Neuronal stem cell (in vitro differentiated cells): ENCODE measurements at regions not wholly inside any gene's neighbourhood (a gene's known extent, or its start where the extent isn't known, plus 50 kb on each side); places are given as distances from the start of the nearest gene placed in this dataset.

Experiments used
- DNase-seq: peaks from one replicate; pipeline ENCODE4 v3.0.0-alpha.2; 2013; ENCODE audit warnings: low spot score
- H2AFZ ChIP-seq: one replicate; pipeline ENCODE4 v1.6.1; 2013; ENCODE audit warnings: mild to moderate bottlenecking, low read length, inconsistent platforms
- H2AK5ac ChIP-seq: 2 replicates; pipeline ENCODE4 v1.6.1; 2013; ENCODE audit warnings: low read depth, mild to moderate bottlenecking, inconsistent platforms, low read length, moderate library complexity, mixed read lengths
- H2BK120ac ChIP-seq: 2 replicates; pipeline ENCODE4 v1.6.1; 2013; ENCODE audit warnings: low read depth, mild to moderate bottlenecking, inconsistent platforms, low read length, moderate library complexity, mixed read lengths
- H2BK12ac ChIP-seq: one replicate; pipeline ENCODE4 v1.6.1; 2013; ENCODE audit warnings: low read length, inconsistent platforms
- H2BK15ac ChIP-seq: 2 replicates; pipeline ENCODE4 v1.6.1; 2013; ENCODE audit warnings: mild to moderate bottlenecking, low read length, inconsistent platforms, mixed read lengths
- H2BK5ac ChIP-seq: one replicate; pipeline ENCODE4 v1.6.1; 2013; ENCODE audit warnings: inconsistent platforms, mild to moderate bottlenecking, low read length, moderate library complexity
- H3K14ac ChIP-seq: one replicate; pipeline ENCODE4 v1.6.1; 2013; ENCODE audit warnings: low read length, inconsistent platforms
- H3K18ac ChIP-seq: 2 replicates; pipeline ENCODE4 v1.6.1; 2013; ENCODE audit warnings: low read length, inconsistent platforms
- H3K23ac ChIP-seq: 2 replicates; pipeline ENCODE4 v1.6.1; 2013; ENCODE audit warnings: low read depth, mild to moderate bottlenecking, mixed read lengths, low read length, inconsistent platforms; ENCODE audit not compliant: poor library complexity
- H3K27ac ChIP-seq: replicated peaks from 3 replicates; pipeline ENCODE4 v1.5.1; 2013; ENCODE audit warnings: low read length, inconsistent platforms
- H3K27me3 ChIP-seq, 3 experiments: 2 replicates each; pipeline ENCODE4 v1.6.1; 2013; ENCODE audit warnings: low read length in 3 of 3, mild to moderate bottlenecking in 2 of 3, inconsistent platforms in 1 of 3, low read depth in 1 of 3, mixed read lengths in 1 of 3, moderate library complexity in 1 of 3; ENCODE audit not compliant: control insufficient read depth in 3 of 3, insufficient read depth in 3 of 3
- H3K36me3 ChIP-seq, 2 donors: replicated peaks in 1 of 2; 2 replicates each; pipeline ENCODE4 v1.6.1; 2013; ENCODE audit warnings: low read length in 2 of 2; ENCODE audit not compliant: control insufficient read depth in 2 of 2, insufficient read depth in 2 of 2
- H3K4ac ChIP-seq: 2 replicates; pipeline ENCODE4 v1.6.1; 2013; ENCODE audit warnings: inconsistent platforms, mild to moderate bottlenecking, low read length, moderate library complexity
- H3K4me1 ChIP-seq, 2 donors: 1 replicate in 1 of 2; 2 replicates in 1 of 2; pipeline ENCODE4 v1.6.1; 2013; ENCODE audit warnings: low read length in 2 of 2, low read depth in 1 of 2; ENCODE audit not compliant: control insufficient read depth in 2 of 2, insufficient read depth in 1 of 2
- H3K4me2 ChIP-seq: one replicate; pipeline ENCODE4 v1.6.1; 2013; ENCODE audit warnings: mild to moderate bottlenecking, low read length, inconsistent platforms; ENCODE audit not compliant: insufficient read depth, poor library complexity, severe bottlenecking
- H3K4me3 ChIP-seq, 2 donors: 2 replicates each; pipeline ENCODE4 v1.5.1; 2013; ENCODE audit warnings: low read length in 2 of 2, mild to moderate bottlenecking in 2 of 2, inconsistent platforms in 1 of 2, moderate library complexity in 1 of 2
- H3K79me1 ChIP-seq: one replicate; pipeline ENCODE4 v1.6.1; 2013; ENCODE audit warnings: low read depth, mild to moderate bottlenecking, inconsistent platforms, low read length, moderate library complexity
- H3K9ac ChIP-seq: one replicate; pipeline ENCODE4 v1.6.1; 2013; ENCODE audit warnings: mild to moderate bottlenecking, low read depth, low read length, inconsistent platforms; ENCODE audit not compliant: poor library complexity
- H3K9me3 ChIP-seq, 2 donors: replicated peaks in 1 of 2; 2 replicates each; pipeline versions ENCODE3 to v1.6.1; 2013; ENCODE audit warnings: low read length in 2 of 2, mild to moderate bottlenecking in 2 of 2, inconsistent platforms in 1 of 2, low read depth in 1 of 2, mixed read lengths in 1 of 2, moderate library complexity in 1 of 2; ENCODE audit not compliant: control insufficient read depth in 2 of 2, insufficient read depth in 1 of 2
- H4K8ac ChIP-seq: one replicate; pipeline ENCODE4 v1.6.1; 2013; ENCODE audit warnings: low read depth, mild to moderate bottlenecking, inconsistent platforms, low read length, moderate library complexity
- H4K91ac ChIP-seq: one replicate; pipeline ENCODE4 v1.6.1; 2013; ENCODE audit warnings: low read length, low read depth, mild to moderate bottlenecking, inconsistent platforms; ENCODE audit not compliant: poor library complexity
- WGBS, 2 donors: extraction: QIAGEN DNeasy Blood & Tissue Kit; methylation state at CpG; one replicate each; pipeline ENCODE4 v1.1.7; 2013; ENCODE audit warnings: missing lambda C conversion rate in 2 of 2, mixed read lengths in 1 of 2; ENCODE audit not compliant: insufficient read length in 2 of 2, insufficient replicate concordance in 1 of 2; ENCODE audit errors: extremely low coverage in 2 of 2; 5-methylcytosine and 5-hydroxymethylcytosine counted together

- Histone ChIP-seq H2BK12ac (no peak overlapping the region), H2BK15ac (no peak overlapping the region), H3K9ac (no peak overlapping the region), H3K27me3 (no peaks in the 10 kb centered on the region), H2AK5ac (no peak overlapping the region), H2BK5ac (no peak overlapping the region), H2AFZ (no peak overlapping the region), H3K4me3 (no peak overlapping the region), H3K4me1 (no peaks in the 10 kb centered on the region), H3K27ac (no peak overlapping the region), H3K36me3 (no peaks in the 10 kb centered on the region), H3K18ac (no peak overlapping the region), H3K9me3 (no peaks in the 10 kb centered on the region), H4K91ac (no peak overlapping the region), H3K79me1 (no peaks in the 10 kb centered on the region), H3K23ac (no peak overlapping the region), H3K4me2 (no peak overlapping the region), H2BK120ac (no peak overlapping the region), H4K8ac (no peak overlapping the region), H3K4ac (no peak overlapping the region), H3K14ac (no peak overlapping the region)
- DNase-seq: no peak
- WGBS, 2 donors: no CpG with 5 or more reads among the region's 3 CpGs
These were observed 60.9 kb upstream of the RGS2 start for GRCh38 chr1:192747943-192748342.

GRCh38 chr1:192749349-192749748 is 59.5 kb upstream of the RGS2 start:
- Histone ChIP-seq H2BK120ac (no peak overlapping the region), H3K27me3 (no peaks in the 10 kb centered on the region), H3K4me2 (no peak overlapping the region), H2AK5ac (no peak overlapping the region), H3K4me1 (no peaks in the 10 kb centered on the region), H2BK15ac (no peak overlapping the region), H3K9me3 (no peaks in the 10 kb centered on the region), H3K14ac (no peak overlapping the region), H4K8ac (no peak overlapping the region), H3K36me3 (no peaks in the 10 kb centered on the region), H3K79me1 (no peaks in the 10 kb centered on the region), H3K27ac (no peak overlapping the region), H3K18ac (no peak overlapping the region), H2AFZ (no peak overlapping the region), H2BK5ac (no peak overlapping the region), H2BK12ac (no peak overlapping the region), H3K4me3 (no peak overlapping the region), H3K4ac (no peak overlapping the region), H3K9ac (no peak overlapping the region), H4K91ac (no peak overlapping the region), H3K23ac (no peak overlapping the region)
- no peak for DNase-seq

- H3K27ac ChIP-seq: no peak overlapping the region
- H3K23ac ChIP-seq: no peak overlapping the region
- H4K91ac ChIP-seq: no peak overlapping the region
- H3K4me2 ChIP-seq: no peak overlapping the region
- no peaks in the 10 kb centered on the region for H3K27me3 ChIP-seq
- no peak overlapping the region for H4K8ac ChIP-seq
- H3K9ac ChIP-seq: no peak overlapping the region
- H2AK5ac ChIP-seq: no peak overlapping the region
- no peak overlapping the region for H3K4ac ChIP-seq
- H2BK12ac ChIP-seq: no peak overlapping the region
- no peak overlapping the region for H3K18ac ChIP-seq
- no peaks in the 10 kb centered on the region for H3K4me1 ChIP-seq
- no peaks in the 10 kb centered on the region for H3K9me3 ChIP-seq
- no peak overlapping the region for H3K14ac ChIP-seq
- no peak overlapping the region for H2BK5ac ChIP-seq
- no CpG with 5 or more reads among the region's 12 CpGs for WGBS, 2 donors
- DNase-seq: no peak
- no peak overlapping the region for H3K4me3 ChIP-seq
- no peaks in the 10 kb centered on the region for H3K79me1 ChIP-seq
- no peak overlapping the region for H2BK15ac ChIP-seq
- H2BK120ac ChIP-seq: no peak overlapping the region
- H3K36me3 ChIP-seq: no peaks in the 10 kb centered on the region
- H2AFZ ChIP-seq: no peak overlapping the region
These were observed 57.6 kb upstream of the RGS2 start for GRCh38 chr1:192751260-192751659.

- H2BK5ac ChIP-seq: no peak overlapping the region
- DNase-seq: no peak
These were observed 52.5 kb upstream of the RGS2 start for GRCh38 chr1:192756314-192756713.

More at GRCh38 chr1:192756314-192756713, 52.5 kb upstream of the RGS2 start:
- Histone ChIP-seq H3K4me3 (no peak overlapping the region), H2BK15ac (no peak overlapping the region), H3K18ac (no peak overlapping the region), H4K91ac (no peak overlapping the region), H2BK12ac (no peak overlapping the region), H2AFZ (peak overlapping the region; percentile 15), H3K9me3 (no peaks in the 10 kb centered on the region), H3K23ac (no peak overlapping the region), H4K8ac (no peak overlapping the region), H2AK5ac (no peak overlapping the region), H3K27me3 (no peaks in the 10 kb centered on the region), H3K79me1 (no peaks in the 10 kb centered on the region), H3K4me1 (no peaks in the 10 kb centered on the region), H3K27ac (no peak overlapping the region), H3K4ac (no peak overlapping the region), H3K36me3 (no peaks in the 10 kb centered on the region), H2BK120ac (no peak overlapping the region), H3K9ac (no peak overlapping the region), H3K4me2 (no peak overlapping the region), H3K14ac (no peak overlapping the region)
- no CpG with 5 or more reads among the region's 4 CpGs for WGBS, 2 donors
